Trophoblast cell (in vitro differentiated cells and primary cell): ENCODE measurements at regions not wholly inside any gene's neighbourhood (a gene's known extent, or its start where the extent isn't known, plus 50 kb on each side); places are given as distances from the start of the nearest gene placed in this dataset.

ENCODE experiments used
- DNase-seq, 2 donors: peaks; one replicate each; pipeline ENCODE4 v3.0.0-alpha.2; 2016
- H2AFZ ChIP-seq: 2 replicates; pipeline ENCODE4 v1.6.1; 2013; ENCODE audit warnings: low read length, moderate library complexity, mild to moderate bottlenecking; ENCODE audit not compliant: insufficient read depth, poor library complexity
- H2AK5ac ChIP-seq: 2 replicates; pipeline ENCODE4 v1.6.1; 2013; ENCODE audit warnings: mild to moderate bottlenecking, low read length
- H2BK120ac ChIP-seq: 2 replicates; pipeline ENCODE4 v1.6.1; 2013; ENCODE audit warnings: low read length, mild to moderate bottlenecking, moderate library complexity; ENCODE audit not compliant: insufficient read depth, poor library complexity
- H2BK12ac ChIP-seq: 2 replicates; pipeline ENCODE4 v1.6.1; 2013; ENCODE audit warnings: mild to moderate bottlenecking, low read length, moderate library complexity
- H2BK5ac ChIP-seq: 2 replicates; pipeline ENCODE4 v1.6.1; 2013; ENCODE audit warnings: low read length, low read depth, moderate library complexity, mild to moderate bottlenecking; ENCODE audit not compliant: poor library complexity
- H3K14ac ChIP-seq: 2 replicates; pipeline ENCODE4 v1.6.1; 2013; ENCODE audit warnings: mild to moderate bottlenecking, low read length
- H3K18ac ChIP-seq: 2 replicates; pipeline ENCODE4 v1.6.1; 2013; ENCODE audit warnings: mild to moderate bottlenecking, low read length
- H3K23ac ChIP-seq: 2 replicates; pipeline ENCODE4 v1.6.1; 2013; ENCODE audit warnings: low read length
- H3K27ac ChIP-seq: 2 replicates; pipeline ENCODE4 v1.5.1; 2013; ENCODE audit warnings: low read depth, mild to moderate bottlenecking, inconsistent platforms, low read length, moderate library complexity
- H3K27me3 ChIP-seq: 2 replicates; pipeline ENCODE4 v1.6.1; 2013; ENCODE audit warnings: inconsistent platforms, mild to moderate bottlenecking, low read length, moderate library complexity; ENCODE audit not compliant: insufficient read depth
- H3K36me3 ChIP-seq, 2 experiments: 1 replicate in 1 of 2; 2 replicates in 1 of 2; pipeline ENCODE4 v1.6.1; 2013; ENCODE audit warnings: low read length in 2 of 2, mild to moderate bottlenecking in 2 of 2, moderate library complexity in 1 of 2; ENCODE audit not compliant: insufficient read depth in 2 of 2, control insufficient read depth in 1 of 2
- H3K4ac ChIP-seq: 2 replicates; pipeline ENCODE4 v1.6.1; 2013; ENCODE audit warnings: low read depth, mild to moderate bottlenecking, low read length, moderate library complexity
- H3K4me1 ChIP-seq, 2 experiments: 1 replicate in 1 of 2; 2 replicates in 1 of 2; pipeline ENCODE4 v1.6.1; 2013; ENCODE audit warnings: low read length in 2 of 2, mild to moderate bottlenecking in 2 of 2, moderate library complexity in 1 of 2; ENCODE audit not compliant: insufficient read depth in 2 of 2, control insufficient read depth in 1 of 2
- H3K4me2 ChIP-seq: 2 replicates; pipeline ENCODE4 v1.6.1; 2013; ENCODE audit warnings: inconsistent platforms, mild to moderate bottlenecking, low read length, moderate library complexity
- H3K4me3 ChIP-seq: 2 replicates; pipeline ENCODE4 v1.5.1; 2013; ENCODE audit warnings: mild to moderate bottlenecking, low read depth, low read length, inconsistent platforms
- H3K79me1 ChIP-seq: one replicate; pipeline ENCODE4 v1.6.1; 2013; ENCODE audit warnings: low read length
- H3K79me2 ChIP-seq: 2 replicates; pipeline ENCODE4 v1.6.1; 2013; ENCODE audit warnings: low read length, mild to moderate bottlenecking; ENCODE audit not compliant: control insufficient read depth, insufficient read depth, poor library complexity
- H3K9ac ChIP-seq: 2 replicates; pipeline ENCODE4 v1.6.1; 2013; ENCODE audit warnings: mild to moderate bottlenecking, low read length
- H3K9me3 ChIP-seq: 2 replicates; pipeline ENCODE4 v1.6.1; 2013; ENCODE audit warnings: low read depth, mild to moderate bottlenecking, control low read depth, inconsistent platforms, low read length; ENCODE audit not compliant: insufficient read depth
- H4K12ac ChIP-seq: 2 replicates; pipeline ENCODE4 v1.6.1; 2013; ENCODE audit warnings: low read depth, mild to moderate bottlenecking, low read length, moderate library complexity
- H4K8ac ChIP-seq: 2 replicates; pipeline ENCODE4 v1.6.1; 2013; ENCODE audit warnings: low read depth, mild to moderate bottlenecking, low read length, moderate library complexity
- H4K91ac ChIP-seq: one replicate; pipeline ENCODE4 v1.6.1; 2013; ENCODE audit warnings: low read depth, mild to moderate bottlenecking, low read length, moderate library complexity
- WGBS: extraction: QIAGEN DNeasy Blood & Tissue Kit; methylation state at CpG from one replicate; pipeline ENCODE4 v1.1.7; 2013; ENCODE audit warnings: missing lambda C conversion rate; ENCODE audit not compliant: insufficient read length, insufficient coverage; ENCODE audit errors: extremely low coverage; 5-methylcytosine and 5-hydroxymethylcytosine counted together

- no peak overlapping the region for H4K8ac ChIP-seq
- no peak overlapping the region for H4K12ac ChIP-seq
- H3K9me3 ChIP-seq, result no peaks in the 10 kb centered on the region
- no peaks in the 10 kb centered on the region for H3K36me3 ChIP-seq
- H3K27me3 ChIP-seq, result no peaks in the 10 kb centered on the region
- H3K14ac ChIP-seq, result no peak overlapping the region
- no peak for DNase-seq
- H3K79me2 ChIP-seq, result no peaks in the 10 kb centered on the region
- no peak overlapping the region for H2AK5ac ChIP-seq
- H2BK5ac ChIP-seq, result no peak overlapping the region
- no peak overlapping the region for H3K4me2 ChIP-seq
- no peak overlapping the region for H3K27ac ChIP-seq
- H4K91ac ChIP-seq, result no peak overlapping the region
- H2AFZ ChIP-seq, result no peak overlapping the region
- no peak overlapping the region for H3K4ac ChIP-seq
- no peak overlapping the region for H3K18ac ChIP-seq
- no peak overlapping the region for H3K9ac ChIP-seq
- no CpG with 5 or more reads among the region's 3 CpGs for WGBS
- no peak overlapping the region for H3K4me3 ChIP-seq
- no peak overlapping the region for H2BK120ac ChIP-seq
- H3K23ac ChIP-seq, result no peak overlapping the region
- no peak overlapping the region for H2BK12ac ChIP-seq
- H3K4me1 ChIP-seq, result no peaks in the 10 kb centered on the region
- no peaks in the 10 kb centered on the region for H3K79me1 ChIP-seq
These were observed 327.5 kb downstream of the ARPP21 start for GRCh38 chr3:35966629-35967464.

- Histone ChIP-seq H2AFZ (no peak overlapping the region), H3K36me3 (no peaks in the 10 kb centered on the region), H3K27ac (no peak overlapping the region), H3K14ac (no peak overlapping the region), H3K4me1 (no peaks in the 10 kb centered on the region), H2BK120ac (no peak overlapping the region), H3K23ac (no peak overlapping the region), H3K27me3 (no peaks in the 10 kb centered on the region), H3K79me2 (no peaks in the 10 kb centered on the region), H4K12ac (no peak overlapping the region), H2BK5ac (no peak overlapping the region), H3K4me2 (no peak overlapping the region), H3K9me3 (no peaks in the 10 kb centered on the region), H4K91ac (no peak overlapping the region), H2AK5ac (no peak overlapping the region), H3K79me1 (no peaks in the 10 kb centered on the region), H3K4ac (no peak overlapping the region), H3K18ac (no peak overlapping the region), H3K9ac (no peak overlapping the region), H4K8ac (no peak overlapping the region), H3K4me3 (no peak overlapping the region), H2BK12ac (no peak overlapping the region)
- DNase-seq, result no peak
- WGBS, result no CpG with 5 or more reads among the region's 1 CpG
These were observed 328.8 kb downstream of the ARPP21 start for GRCh38 chr3:35968043-35968622.

- Histone ChIP-seq H3K36me3 (no peaks in the 10 kb centered on the region), H3K14ac (no peak overlapping the region), H3K79me1 (no peaks in the 10 kb centered on the region), H4K8ac (no peak overlapping the region), H4K91ac (no peak overlapping the region), H3K79me2 (no peaks in the 10 kb centered on the region), H3K4me3 (no peak overlapping the region), H3K4ac (no peak overlapping the region), H3K27me3 (no peaks in the 10 kb centered on the region), H2AFZ (no peak overlapping the region), H3K18ac (no peak overlapping the region), H3K9me3 (no peaks in the 10 kb centered on the region), H2AK5ac (no peak overlapping the region), H2BK12ac (no peak overlapping the region), H3K4me1 (no peaks in the 10 kb centered on the region), H2BK5ac (no peak overlapping the region), H2BK120ac (no peak overlapping the region), H3K9ac (no peak overlapping the region), H4K12ac (no peak overlapping the region), H3K27ac (no peak overlapping the region), H3K23ac (no peak overlapping the region), H3K4me2 (no peak overlapping the region)
- no CpG with 5 or more reads among the region's 3 CpGs for WGBS
- DNase-seq, result no peak
These were observed 330.1 kb downstream of the ARPP21 start for GRCh38 chr3:35969406-35969805.

GRCh38 chr3:35970793-35971192, 331.5 kb downstream of the ARPP21 start:
- Histone ChIP-seq H3K14ac (no peak overlapping the region), H3K4me1 (no peaks in the 10 kb centered on the region), H2AK5ac (no peak overlapping the region), H2BK12ac (no peak overlapping the region), H3K79me2 (no peaks in the 10 kb centered on the region), H4K12ac (no peak overlapping the region), H3K9me3 (no peaks in the 10 kb centered on the region), H2AFZ (no peak overlapping the region), H4K8ac (no peak overlapping the region), H3K9ac (no peak overlapping the region), H2BK5ac (no peak overlapping the region), H3K23ac (no peak overlapping the region), H4K91ac (no peak overlapping the region), H3K4me2 (no peak overlapping the region), H3K4me3 (no peak overlapping the region), H3K27ac (no peak overlapping the region), H3K27me3 (no peaks in the 10 kb centered on the region), H2BK120ac (no peak overlapping the region), H3K18ac (no peak overlapping the region), H3K36me3 (no peaks in the 10 kb centered on the region), H3K4ac (no peak overlapping the region), H3K79me1 (no peaks in the 10 kb centered on the region)
- no peak for DNase-seq
- WGBS, result no CpG with 5 or more reads among the region's 2 CpGs
